ENCODE measurements at regions not wholly inside any gene's neighbourhood (a gene's known extent, or its start where the extent isn't known, plus 50 kb on each side); places are given as distances from the start of the nearest gene placed in this dataset.
A peak's percentile ranks its signal among the peaks of the same experiment; 100 is the strongest.

DNA sequence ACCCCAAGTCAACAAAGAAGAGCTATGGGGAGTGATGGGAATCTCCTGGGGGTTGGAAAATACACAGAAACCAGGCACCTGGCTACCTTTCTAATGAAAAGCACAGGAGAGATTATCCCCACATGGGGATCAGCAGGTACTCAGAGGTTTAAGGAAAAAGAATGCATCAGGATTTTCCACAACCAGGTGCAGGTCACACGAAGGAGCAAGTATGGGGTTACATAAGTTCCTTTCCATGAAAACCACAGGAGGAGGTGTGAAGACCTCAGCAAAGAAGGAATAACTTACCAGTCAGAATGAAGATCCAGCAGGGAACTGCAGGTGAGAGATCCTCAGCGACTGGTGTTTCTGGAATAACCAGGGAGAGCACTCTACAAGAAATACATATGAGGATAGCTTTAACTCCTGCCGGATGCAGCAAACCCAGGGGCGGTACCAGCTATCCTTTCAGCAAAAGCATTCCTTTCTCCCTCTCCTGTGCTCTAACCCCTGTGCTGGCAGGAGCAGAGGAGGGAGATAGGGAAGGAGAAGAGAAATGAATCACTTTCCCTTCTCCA is 116.7 kb upstream of the TMEM106B start:
- no peaks in the 10 kb centered on the region for H3K36me3 ChIP-seq
- 33 to 52% (median 48%) methylated on average over 4 of the region's 4 CpGs for WGBS, 3 donors
- no peak for TF ChIP-seq POLR2A (IDR thresholded peaks at IDR 0.05)
- TF ChIP-seq, protein P1, sequence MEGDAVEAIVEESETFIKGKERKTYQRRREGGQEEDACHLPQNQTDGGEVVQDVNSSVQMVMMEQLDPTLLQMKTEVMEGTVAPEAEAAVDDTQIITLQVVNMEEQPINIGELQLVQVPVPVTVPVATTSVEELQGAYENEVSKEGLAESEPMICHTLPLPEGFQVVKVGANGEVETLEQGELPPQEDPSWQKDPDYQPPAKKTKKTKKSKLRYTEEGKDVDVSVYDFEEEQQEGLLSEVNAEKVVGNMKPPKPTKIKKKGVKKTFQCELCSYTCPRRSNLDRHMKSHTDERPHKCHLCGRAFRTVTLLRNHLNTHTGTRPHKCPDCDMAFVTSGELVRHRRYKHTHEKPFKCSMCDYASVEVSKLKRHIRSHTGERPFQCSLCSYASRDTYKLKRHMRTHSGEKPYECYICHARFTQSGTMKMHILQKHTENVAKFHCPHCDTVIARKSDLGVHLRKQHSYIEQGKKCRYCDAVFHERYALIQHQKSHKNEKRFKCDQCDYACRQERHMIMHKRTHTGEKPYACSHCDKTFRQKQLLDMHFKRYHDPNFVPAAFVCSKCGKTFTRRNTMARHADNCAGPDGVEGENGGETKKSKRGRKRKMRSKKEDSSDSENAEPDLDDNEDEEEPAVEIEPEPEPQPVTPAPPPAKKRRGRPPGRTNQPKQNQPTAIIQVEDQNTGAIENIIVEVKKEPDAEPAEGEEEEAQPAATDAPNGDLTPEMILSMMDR (IDR thresholded peaks at IDR 0.05) = no peak
- no peak for TF ChIP-seq EP300 (IDR thresholded peaks at IDR 0.05)
- H3K9me3 ChIP-seq = no peaks in the 10 kb centered on the region
- H3K27ac ChIP-seq = no peak overlapping the region
- no peak overlapping the region for H3K4me3 ChIP-seq
- no peaks in the 10 kb centered on the region for H3K27me3 ChIP-seq
- intact Hi-C loops (cut with DNase I) = no loop called here
- H3K4me1 ChIP-seq (ENCODE audit: insufficient read depth) = no peaks in the 10 kb centered on the region
- DNase-seq = no peak

- Histone ChIP-seq H3K4me3 (no peak overlapping the region), H3K9me3 (no peaks in the 10 kb centered on the region), H3K36me3 (no peaks in the 10 kb centered on the region), H3K4me1 (ENCODE audit: insufficient read depth) (no peaks in the 10 kb centered on the region), H3K27ac (no peak overlapping the region), H3K27me3 (no peaks in the 10 kb centered on the region)
- intact Hi-C loops (cut with DNase I) = no loop called here
- 65 to 77% (median 70%) methylated on average over 3 of the region's 3 CpGs for WGBS, 3 donors
- DNase-seq = no peak
- no peak for TF ChIP-seq POLR2A (IDR thresholded peaks at IDR 0.05)
- TF ChIP-seq, protein P1 (IDR thresholded peaks at IDR 0.05) = no peak
- no peak for TF ChIP-seq EP300 (IDR thresholded peaks at IDR 0.05)
Measured at GRCh38 chr7:12102126-12102525, 109.0 kb upstream of the TMEM106B start.

DNA sequence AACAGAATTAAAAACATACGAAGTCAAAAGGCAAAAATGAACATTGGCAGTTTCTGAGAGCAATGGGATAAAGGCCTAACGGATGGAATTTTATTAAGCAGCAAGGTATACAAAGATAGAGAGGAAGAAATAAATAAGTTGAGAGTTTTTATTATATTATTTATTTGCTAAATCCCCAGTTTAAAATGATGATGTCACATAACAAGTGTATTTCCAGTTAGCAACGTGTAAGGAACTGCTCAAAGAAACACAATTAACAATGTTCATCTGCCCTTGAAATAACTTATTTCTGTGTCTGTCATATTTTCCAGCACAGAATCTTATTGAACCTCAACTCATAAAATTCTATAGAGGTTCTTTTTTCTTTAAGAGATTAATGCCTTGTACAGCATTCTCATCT is 108.6 kb upstream of the TMEM106B start:
- 46 to 56% (median 53%) methylated on average over 3 of the region's 3 CpGs for WGBS, 3 donors
- no peaks in the 10 kb centered on the region for H3K4me1 ChIP-seq (ENCODE audit: insufficient read depth)
- no peak for DNase-seq
- no peaks in the 10 kb centered on the region for H3K27me3 ChIP-seq
- no peaks in the 10 kb centered on the region for H3K36me3 ChIP-seq
- H3K27ac ChIP-seq = no peak overlapping the region
- TF ChIP-seq, protein P1 (IDR thresholded peaks at IDR 0.05) = no peak
- TF ChIP-seq POLR2A (IDR thresholded peaks at IDR 0.05) (no peak), EP300 (IDR thresholded peaks at IDR 0.05) (no peak)
- intact Hi-C loops (cut with DNase I) = no loop called here
- no peaks in the 10 kb centered on the region for H3K9me3 ChIP-seq
- no peak overlapping the region for H3K4me3 ChIP-seq

DNA sequence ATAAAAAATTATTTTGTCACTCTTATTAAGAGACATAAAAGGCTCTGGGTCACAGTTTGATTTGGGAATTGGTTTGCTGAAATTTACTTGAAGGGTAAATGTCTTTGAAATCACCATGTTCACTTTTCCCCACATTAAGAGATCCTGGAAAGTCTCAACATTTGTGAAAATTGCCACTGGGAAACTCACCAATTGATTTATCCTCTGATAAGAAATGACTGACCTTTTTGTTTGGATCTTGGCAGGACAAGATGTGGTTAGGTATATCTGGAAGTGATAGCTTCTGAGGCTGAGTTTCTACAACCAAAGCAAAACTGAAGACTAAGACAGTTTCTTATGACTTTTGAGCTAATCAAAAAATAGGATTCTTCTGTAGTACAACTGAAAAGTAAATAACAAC is 107.1 kb upstream of the TMEM106B start:
- TF ChIP-seq POLR2A (IDR thresholded peaks at IDR 0.05) = no peak
- no peaks in the 10 kb centered on the region for H3K4me1 ChIP-seq (ENCODE audit: insufficient read depth)
- no peaks in the 10 kb centered on the region for H3K36me3 ChIP-seq
- no peak for DNase-seq
- no peak overlapping the region for H3K4me3 ChIP-seq
- H3K9me3 ChIP-seq = no peaks in the 10 kb centered on the region
- intact Hi-C loops (cut with DNase I) = no loop called here
- H3K27ac ChIP-seq = no peak overlapping the region
- no peaks in the 10 kb centered on the region for H3K27me3 ChIP-seq

DNA sequence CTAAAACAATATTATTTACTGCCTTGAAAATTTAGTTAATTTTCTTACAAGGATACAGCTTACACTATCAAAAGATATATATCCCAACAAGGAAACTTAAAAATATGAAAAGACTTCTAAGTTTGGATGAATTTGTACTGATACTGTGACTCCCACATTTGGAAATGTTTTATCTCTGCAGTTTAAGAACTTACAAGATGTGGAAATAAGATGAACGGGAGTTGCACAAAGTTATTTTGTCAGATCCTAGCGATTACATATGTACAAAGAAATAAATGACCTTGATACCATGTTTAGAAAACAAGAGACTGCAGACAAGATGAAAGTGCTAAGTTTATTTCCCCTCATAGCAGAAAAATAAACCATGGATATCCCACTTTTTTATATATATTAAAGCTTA is 103.7 kb upstream of the TMEM106B start:
- H3K4me3 ChIP-seq = no peak overlapping the region
- H3K27me3 ChIP-seq = no peaks in the 10 kb centered on the region
- intact Hi-C loops (cut with DNase I) = no loop called here
- no peaks in the 10 kb centered on the region for H3K4me1 ChIP-seq (ENCODE audit: insufficient read depth)
- WGBS, 3 donors = 8 to 14% (median 14%) methylated on average over 2 of the region's 2 CpGs
- TF ChIP-seq EP300 (IDR thresholded peaks at IDR 0.05) (no peak), POLR2A (IDR thresholded peaks at IDR 0.05) (no peak)
- TF ChIP-seq, protein P1 (IDR thresholded peaks at IDR 0.05) = no peak
- H3K36me3 ChIP-seq = no peaks in the 10 kb centered on the region
- DNase-seq = no peak
- peak overlapping the region in 1 of 2 donors; percentile 54 for H3K27ac ChIP-seq
- H3K9me3 ChIP-seq = no peaks in the 10 kb centered on the region

All from ovary (tissue), 7 donors.